HEK293 (cell line): ENCODE measurements at regions not wholly inside any gene's neighbourhood (a gene's known extent, or its start where the extent isn't known, plus 50 kb on each side); places are given as distances from the start of the nearest gene placed in this dataset.

ENCODE experiments used
- CTCF ChIA-PET: fragments of 350-600 bp; formaldehyde crosslinking; extraction: SDS; loops from one replicate; lab custom pipeline; 2021; ENCODE audit warnings: antibody characterized with exemption; lab: Yijun Ruan, JAX
- POLR2A ChIA-PET: fragments of 300-600 bp; formaldehyde crosslinking; extraction: SDS; loops from one replicate; lab custom pipeline; 2020; ENCODE audit warnings: antibody characterized with exemption, inconsistent platforms; lab: Yijun Ruan, JAX
- H3K27ac ChIP-seq: fragments of 200-500 bp; sonication (Bioruptor generic); 2 replicates; pipeline ENCODE4 v1.5.1; 2014; ENCODE audit warnings: low read depth, low read length, control low read depth, inconsistent platforms; ENCODE audit errors: extremely low read depth
- H3K36me3 ChIP-seq, 2 experiments: fragments of 200-500 bp in 1 of 2; sonication (Bioruptor generic) in 1 of 2; 1 replicate in 1 of 2; 2 replicates in 1 of 2; pipeline ENCODE4 v1.5.1; 2014 to 2017; ENCODE audit warnings: inconsistent platforms in 2 of 2, low read length in 2 of 2; ENCODE audit not compliant: control insufficient read depth in 2 of 2, insufficient read depth in 1 of 2
- H3K4me1 ChIP-seq: fragments of 200-500 bp; sonication (Bioruptor generic); 2 replicates; pipeline ENCODE4 v1.5.1; 2014; ENCODE audit warnings: mild to moderate bottlenecking, low read length, inconsistent platforms; ENCODE audit not compliant: control insufficient read depth, insufficient read depth
- H3K4me3 ChIP-seq: 2 replicates; pipeline ENCODE4 v1.5.1; 2011; ENCODE audit warnings: low read depth, mild to moderate bottlenecking, control low read depth, low read length, moderate library complexity
- H3K9me3 ChIP-seq: fragments of 200-500 bp; sonication (Bioruptor generic); 2 replicates; pipeline ENCODE4 v1.5.1; 2014; ENCODE audit warnings: low read depth, low read length, inconsistent platforms; ENCODE audit not compliant: control insufficient read depth, insufficient read depth
- ATF2 ChIP-seq: fragments of 450-650 bp; formaldehyde crosslinking; IDR thresholded peaks from 2 replicates; pipeline ENCODE4 v1.5.1; 2016; ENCODE audit warnings: missing biosample characterization, missing genetic modification characterization, low read depth
- GFI1B ChIP-seq: fragments of 450-650 bp; formaldehyde crosslinking; IDR thresholded peaks from 2 replicates; pipeline ENCODE4 v1.5.1; 2016; ENCODE audit warnings: missing biosample characterization, missing genetic modification characterization
- GLIS1 ChIP-seq: fragments of 450-650 bp; formaldehyde crosslinking; IDR thresholded peaks from 2 replicates; pipeline ENCODE4 v1.5.1; 2016; ENCODE audit warnings: missing biosample characterization, missing genetic modification characterization
- RBAK ChIP-seq: fragments of 450-650 bp; formaldehyde crosslinking; IDR thresholded peaks from 2 replicates; pipeline ENCODE4 v1.5.1; 2016; ENCODE audit warnings: missing biosample characterization, missing genetic modification characterization
- SALL2 ChIP-seq: fragments of 450-650 bp; formaldehyde crosslinking; IDR thresholded peaks from 2 replicates; pipeline ENCODE4 v1.5.0; 2017; ENCODE audit warnings: missing biosample characterization, mild to moderate bottlenecking, missing genetic modification characterization, borderline replicate concordance
- ZNF174 ChIP-seq: fragments of 450-650 bp; formaldehyde crosslinking; IDR thresholded peaks from 2 replicates; pipeline ENCODE4 v1.5.0; 2017; ENCODE audit warnings: missing biosample characterization, mild to moderate bottlenecking, missing genetic modification characterization
- ZNF175 ChIP-seq: fragments of 450-650 bp; formaldehyde crosslinking; IDR thresholded peaks from 2 replicates; pipeline ENCODE4 v1.5.1; 2016; ENCODE audit warnings: missing biosample characterization, missing genetic modification characterization
- ZNF280D ChIP-seq: fragments of 450-650 bp; formaldehyde crosslinking; IDR thresholded peaks from 2 replicates; pipeline ENCODE4 v1.5.1; 2016; ENCODE audit warnings: missing biosample characterization, missing genetic modification characterization
- ZNF404 ChIP-seq: fragments of 450-650 bp; formaldehyde crosslinking; IDR thresholded peaks from 2 replicates; pipeline ENCODE4 v1.5.1; 2017; ENCODE audit warnings: missing biosample characterization, missing genetic modification characterization
- ZNF423 ChIP-seq: fragments of 450-650 bp; formaldehyde crosslinking; IDR thresholded peaks from 2 replicates; pipeline ENCODE4 v1.5.1; 2016; ENCODE audit warnings: missing biosample characterization, missing genetic modification characterization
- ZNF513 ChIP-seq: fragments of 450-650 bp; IDR thresholded peaks from 2 replicates; pipeline ENCODE4 v1.5.1; 2018; ENCODE audit warnings: missing biosample characterization, missing genetic modification characterization
- ZNF548 ChIP-seq: fragments of 450-650 bp; formaldehyde crosslinking; IDR thresholded peaks from 2 replicates; pipeline ENCODE4 v1.5.1; 2016; ENCODE audit warnings: missing biosample characterization, missing genetic modification characterization
- ZNF600 ChIP-seq: fragments of 450-650 bp; formaldehyde crosslinking; IDR thresholded peaks from 2 replicates; pipeline ENCODE4 v1.5.1; 2016; ENCODE audit warnings: missing biosample characterization, missing genetic modification characterization
- ZNF610 ChIP-seq: fragments of 450-650 bp; formaldehyde crosslinking; IDR thresholded peaks from 2 replicates; pipeline ENCODE4 v1.5.1; 2016; ENCODE audit warnings: missing biosample characterization, missing genetic modification characterization, borderline replicate concordance
- ZNF658 ChIP-seq: fragments of 450-650 bp; formaldehyde crosslinking; IDR thresholded peaks from 2 replicates; pipeline ENCODE4; 2016; ENCODE audit warnings: missing biosample characterization, missing genetic modification characterization
- ZNF660 ChIP-seq: fragments of 450-650 bp; IDR thresholded peaks from 2 replicates; pipeline ENCODE4 v1.5.1; 2018; ENCODE audit warnings: missing biosample characterization, mild to moderate bottlenecking, missing genetic modification characterization
- ZNF704 ChIP-seq: fragments of 450-650 bp; formaldehyde crosslinking; IDR thresholded peaks from 2 replicates; pipeline ENCODE4 v1.5.1; 2016; ENCODE audit warnings: missing biosample characterization, missing genetic modification characterization
- ZSCAN23 ChIP-seq: fragments of 450-650 bp; formaldehyde crosslinking; IDR thresholded peaks from 2 replicates; pipeline ENCODE4 v1.5.1; 2016; ENCODE audit warnings: missing biosample characterization, missing genetic modification characterization

GRCh38 chr9:78453450-78453849, 156.5 kb downstream of the PSAT1 start (continued):
- TF ChIP-seq ZNF280D (tag by site-specific recombination) (no peak), ZNF423 (tag by site-specific recombination) (no peak)

- H3K27ac ChIP-seq, result no peak overlapping the region
- no peak overlapping the region for H3K4me3 ChIP-seq
- ChIA-PET CTCF (interaction anchor here (0.7 to 0.9 kb wide), 3 partner anchors 20 to 240 kb away, joined by 3 to 4 read pairs (median 3); no protein-coding TSS in a partner anchor), POLR2A (no interaction called here)
- no peaks in the 10 kb centered on the region for H3K36me3 ChIP-seq
- no peaks in the 10 kb centered on the region for H3K9me3 ChIP-seq
- TF ChIP-seq ZNF513 (tag by site-specific recombination) (no peak), GFI1B (tag by site-specific recombination) (no peak)
- H3K4me1 ChIP-seq, result 0 out of 2 replicates have a peak, but pooled peaks cover 3% of the 10 kb centered on the region
Observed at GRCh38 chr9:78462611-78463010, 165.7 kb downstream of the PSAT1 start.

GRCh38 chr9:78463750-78464149, 166.8 kb downstream of the PSAT1 start:
- Histone ChIP-seq H3K27ac (no peak overlapping the region), H3K4me1 (0 out of 2 replicates have a peak, but pooled peaks cover 3% of the 10 kb centered on the region), H3K4me3 (no peak overlapping the region), H3K9me3 (no peaks in the 10 kb centered on the region), H3K36me3 (no peaks in the 10 kb centered on the region)
- ChIA-PET POLR2A (no interaction called here), CTCF (no interaction called here)
- TF ChIP-seq ATF2 (tag by site-specific recombination) (no peak), ZNF610 (tag by site-specific recombination) (peak; percentile 94)

- no peak overlapping the region for H3K27ac ChIP-seq
- POLR2A ChIA-PET, result no interaction called here
- H3K9me3 ChIP-seq, result no peaks in the 10 kb centered on the region
- H3K4me1 ChIP-seq, result 0 out of 2 replicates have a peak, but pooled peaks cover 3% of the 10 kb centered on the region
- CTCF ChIA-PET, result interaction anchor here (0.9 kb wide), 3 partner anchors 10 to 102 kb away, joined by 3 read pairs; no protein-coding TSS in a partner anchor
- TF ChIP-seq RBAK (tag by site-specific recombination) (no peak), ZNF658 (no peak)
- no peak overlapping the region for H3K4me3 ChIP-seq
- H3K36me3 ChIP-seq, result no peaks in the 10 kb centered on the region
Observed at GRCh38 chr9:78468231-78468630, 171.3 kb downstream of the PSAT1 start.

GRCh38 chr9:78468974-78469576, 172.2 kb downstream of the PSAT1 start:
- H3K4me3 ChIP-seq, result no peak overlapping the region
- H3K27ac ChIP-seq, result no peak overlapping the region
- no peaks in the 10 kb centered on the region for H3K9me3 ChIP-seq
- CTCF ChIA-PET, result interaction anchor here (0.6 to 0.9 kb wide), 3 partner anchors 19 to 103 kb away, joined by 3 to 4 read pairs (median 3); no protein-coding TSS in a partner anchor
- 0 out of 2 replicates have a peak, but pooled peaks cover 3% of the 10 kb centered on the region for H3K4me1 ChIP-seq
- POLR2A ChIA-PET, result no interaction called here
- H3K36me3 ChIP-seq, result no peaks in the 10 kb centered on the region
- no peak for TF ChIP-seq ZNF548
- TF ChIP-seq ZNF175 (tag by site-specific recombination), result no peak
- TF ChIP-seq SALL2, result no peak
- no peak for TF ChIP-seq ZNF174 (tag by site-specific recombination)
- TF ChIP-seq GLIS1 (tag by site-specific recombination), result no peak
- no peak for TF ChIP-seq ZNF404
- no peak for TF ChIP-seq ZNF660 (tag by site-specific recombination)
- TF ChIP-seq ZNF704 (tag by site-specific recombination), result no peak
- no peak for TF ChIP-seq ZSCAN23 (tag by site-specific recombination)
- TF ChIP-seq ZNF600 (tag by site-specific recombination), result no peak
